ENCODE measurements at regions not wholly inside any gene's neighbourhood (a gene's known extent, or its start where the extent isn't known, plus 50 kb on each side); places are given as distances from the start of the nearest gene placed in this dataset.

GRCh38 chr4:20381005-20381404, 129.3 kb downstream of the SLIT2 start:
- TF ChIP-seq YY1 (IDR thresholded peaks at IDR 0.05; ENCODE audit: insufficient read depth, insufficient read length): no peak
- no peak for TF ChIP-seq ZNF274 (IDR thresholded peaks at IDR 0.05; ENCODE audit: low read depth, low read length)
